ENCODE measurements at regions not wholly inside any gene's neighbourhood (a gene's known extent, or its start where the extent isn't known, plus 50 kb on each side); places are given as distances from the start of the nearest gene placed in this dataset.
A peak's percentile ranks its signal among the peaks of the same experiment; 100 is the strongest.

DNA sequence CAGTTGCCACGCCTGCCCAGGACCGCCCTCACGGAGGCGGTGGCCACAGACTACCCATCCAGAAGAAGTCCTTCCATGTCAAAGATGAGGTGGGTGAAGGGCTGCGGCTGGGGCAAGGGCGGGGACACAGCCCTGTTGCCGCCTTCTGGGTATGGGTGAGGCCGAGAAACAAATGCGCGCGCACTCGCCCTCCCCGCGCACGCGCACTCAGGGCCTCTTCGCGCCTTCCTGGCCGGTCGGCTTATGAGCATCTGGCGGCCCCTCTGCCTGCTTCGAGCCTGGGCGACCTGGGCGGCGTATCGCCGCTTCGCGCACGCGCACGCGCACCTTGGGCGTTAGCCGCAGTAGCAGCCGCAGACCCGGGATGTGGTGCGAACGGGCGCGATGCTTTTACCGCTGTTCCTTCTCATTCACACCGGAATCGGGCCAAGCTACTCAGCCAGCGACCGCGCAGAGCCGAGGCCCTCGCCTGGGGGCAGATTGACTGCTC, 931.7 kb downstream of the NLGN4Y start:
- H3K4me3 ChIP-seq (ENCODE audit: low read depth in 1 of 3, low read length in 3 of 3): peak overlapping the region in 1 of 3 donors; percentile 32
- FAIRE-seq (no peak), DNase-seq (peak; percentile 81 to 85)
- H3K9me3 ChIP-seq (ENCODE audit: control insufficient read depth in 2 of 2, insufficient read depth in 1 of 2, low read depth in 1 of 2, low read length in 1 of 2): no peaks in the 10 kb centered on the region
- no peaks in the 10 kb centered on the region for H3K36me3 ChIP-seq (ENCODE audit: control insufficient read depth in 3 of 3, insufficient read depth in 2 of 3, low read depth in 1 of 3, low read length in 3 of 3)
- 10% methylated on average over 25 to 49 of the region's 49 CpGs; no CpG with 5 or more reads in 1 of the 3 donors for WGBS, 3 donors
- no peaks in the 10 kb centered on the region for H3K4me1 ChIP-seq (ENCODE audit: control insufficient read depth in 3 of 3, insufficient read depth in 2 of 3, low read depth in 1 of 3, low read length in 2 of 3)
- H3K27ac ChIP-seq (ENCODE audit: low read depth in 1 of 3, low read length in 2 of 3): peak overlapping the region in 2 of 3 donors; percentile 65 to 90
- H3K27me3 ChIP-seq (ENCODE audit: control insufficient read depth in 3 of 3, insufficient read depth in 3 of 3, low read length in 3 of 3): no peaks in the 10 kb centered on the region

DNA sequence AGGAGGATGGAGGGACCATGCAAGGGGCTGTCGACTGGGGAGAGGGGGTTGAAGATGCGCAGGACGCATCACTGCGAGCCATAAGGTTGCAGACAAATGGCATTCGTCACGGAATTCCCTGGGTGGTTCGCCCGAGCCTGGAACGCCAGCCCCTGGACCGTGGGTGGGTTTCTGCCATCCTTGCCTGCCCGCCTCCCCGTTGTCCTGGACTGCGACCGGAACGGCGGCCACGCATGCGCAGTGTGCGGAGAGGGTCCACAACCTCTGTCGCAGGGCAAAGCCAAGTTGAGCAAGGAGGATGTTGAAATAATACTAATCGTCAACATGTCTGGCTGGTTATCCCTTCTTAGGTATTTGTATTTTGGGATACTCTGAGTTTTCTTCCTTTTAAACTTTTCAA, 932.2 kb downstream of the NLGN4Y start:
- Histone ChIP-seq H3K4me1 (ENCODE audit: control insufficient read depth in 3 of 3, insufficient read depth in 2 of 3, low read depth in 1 of 3, low read length in 2 of 3) (no peaks in the 10 kb centered on the region), H3K36me3 (ENCODE audit: control insufficient read depth in 3 of 3, insufficient read depth in 2 of 3, low read depth in 1 of 3, low read length in 3 of 3) (no peaks in the 10 kb centered on the region), H3K27ac (ENCODE audit: low read depth in 1 of 3, low read length in 2 of 3) (peak overlapping the region in 1 of 3 donors; percentile 66), H3K4me3 (ENCODE audit: low read depth in 1 of 3, low read length in 3 of 3) (peak overlapping the region in 1 of 3 donors; percentile 32), H3K9me3 (ENCODE audit: control insufficient read depth in 2 of 2, insufficient read depth in 1 of 2, low read depth in 1 of 2, low read length in 1 of 2) (no peaks in the 10 kb centered on the region), H3K27me3 (ENCODE audit: control insufficient read depth in 3 of 3, insufficient read depth in 3 of 3, low read length in 3 of 3) (no peaks in the 10 kb centered on the region)
- 41 to 55% methylated on average over 20 to 21 of the region's 21 CpGs; no CpG with 5 or more reads in 1 of the 3 donors for WGBS, 3 donors
- DNase-seq (no peak), FAIRE-seq (no peak)

- WGBS, 3 donors: 75 to 79% methylated on average over 3 of the region's 3 CpGs; no CpG with 5 or more reads in 1 of the 3 donors
- no peak for FAIRE-seq
Observed at GRCh38 chrY:15457682-15458081, 933.4 kb downstream of the NLGN4Y start.

GRCh38 chrY:15458426-15458825, 934.1 kb downstream of the NLGN4Y start:
- no peaks in the 10 kb centered on the region for H3K4me1 ChIP-seq (ENCODE audit: control insufficient read depth in 3 of 3, insufficient read depth in 2 of 3, low read depth in 1 of 3, low read length in 2 of 3)
- H3K27me3 ChIP-seq (ENCODE audit: control insufficient read depth in 3 of 3, insufficient read depth in 3 of 3, low read length in 3 of 3): no peaks in the 10 kb centered on the region
- FAIRE-seq: no peak
- no peak overlapping the region for H3K4me3 ChIP-seq (ENCODE audit: low read depth in 1 of 3, low read length in 3 of 3)
- no peak for DNase-seq
- H3K36me3 ChIP-seq (ENCODE audit: control insufficient read depth in 3 of 3, insufficient read depth in 2 of 3, low read depth in 1 of 3, low read length in 3 of 3): no peaks in the 10 kb centered on the region
- H3K9me3 ChIP-seq (ENCODE audit: control insufficient read depth in 2 of 2, insufficient read depth in 1 of 2, low read depth in 1 of 2, low read length in 1 of 2): no peaks in the 10 kb centered on the region
- H3K27ac ChIP-seq (ENCODE audit: low read depth in 1 of 3, low read length in 2 of 3): no peak overlapping the region

More at GRCh38 chrY:15457682-15458081, 933.4 kb downstream of the NLGN4Y start:
- H3K4me1 ChIP-seq (ENCODE audit: control insufficient read depth in 3 of 3, insufficient read depth in 2 of 3, low read depth in 1 of 3, low read length in 2 of 3): no peaks in the 10 kb centered on the region
- H3K27ac ChIP-seq (ENCODE audit: low read depth in 1 of 3, low read length in 2 of 3): no peak overlapping the region
- H3K4me3 ChIP-seq (ENCODE audit: low read depth in 1 of 3, low read length in 3 of 3): no peak overlapping the region
- H3K36me3 ChIP-seq (ENCODE audit: control insufficient read depth in 3 of 3, insufficient read depth in 2 of 3, low read depth in 1 of 3, low read length in 3 of 3): no peaks in the 10 kb centered on the region
- H3K27me3 ChIP-seq (ENCODE audit: control insufficient read depth in 3 of 3, insufficient read depth in 3 of 3, low read length in 3 of 3): no peaks in the 10 kb centered on the region
- DNase-seq: no peak
- H3K9me3 ChIP-seq (ENCODE audit: control insufficient read depth in 2 of 2, insufficient read depth in 1 of 2, low read depth in 1 of 2, low read length in 1 of 2): no peaks in the 10 kb centered on the region

- 81 to 82% methylated on average over 6 of the region's 6 CpGs; no CpG with 5 or more reads in 1 of the 3 donors for WGBS, 3 donors
- Histone ChIP-seq H3K27me3 (ENCODE audit: control insufficient read depth in 3 of 3, insufficient read depth in 3 of 3, low read length in 3 of 3) (no peaks in the 10 kb centered on the region), H3K4me1 (ENCODE audit: control insufficient read depth in 3 of 3, insufficient read depth in 2 of 3, low read depth in 1 of 3, low read length in 2 of 3) (no peaks in the 10 kb centered on the region), H3K36me3 (ENCODE audit: control insufficient read depth in 3 of 3, insufficient read depth in 2 of 3, low read depth in 1 of 3, low read length in 3 of 3) (no peaks in the 10 kb centered on the region), H3K27ac (ENCODE audit: low read depth in 1 of 3, low read length in 2 of 3) (no peak overlapping the region), H3K9me3 (ENCODE audit: control insufficient read depth in 2 of 2, insufficient read depth in 1 of 2, low read depth in 1 of 2, low read length in 1 of 2) (no peaks in the 10 kb centered on the region), H3K4me3 (ENCODE audit: low read depth in 1 of 3, low read length in 3 of 3) (no peak overlapping the region)
- no peak for DNase-seq
- FAIRE-seq: no peak
Observed at GRCh38 chrY:15465880-15466279, 941.6 kb downstream of the NLGN4Y start.

DNA sequence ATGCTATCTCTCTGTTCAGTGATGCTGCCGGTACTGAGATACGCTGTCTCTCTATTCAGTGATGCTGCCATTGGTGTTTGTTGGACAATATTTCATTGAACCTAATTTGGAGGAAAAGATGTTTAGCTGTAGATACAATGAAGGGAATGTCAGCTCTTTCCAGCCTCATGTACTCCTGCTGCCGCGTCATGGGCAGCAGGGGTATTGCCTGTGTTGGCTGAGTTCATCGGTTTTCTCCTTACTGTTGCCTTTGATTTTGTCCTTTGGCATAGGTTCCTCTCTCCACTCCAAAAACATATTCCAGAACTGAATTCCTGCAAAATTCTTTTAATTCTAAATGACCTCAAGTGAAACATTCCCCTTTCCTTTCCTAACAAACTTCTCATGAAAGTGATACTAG, 942.6 kb downstream of the NLGN4Y start:
- H3K27ac ChIP-seq (ENCODE audit: low read depth in 1 of 3, low read length in 2 of 3): no peak overlapping the region
- no peaks in the 10 kb centered on the region for H3K4me1 ChIP-seq (ENCODE audit: control insufficient read depth in 3 of 3, insufficient read depth in 2 of 3, low read depth in 1 of 3, low read length in 2 of 3)
- FAIRE-seq (no peak), DNase-seq (no peak)
- 92% methylated on average over 5 of the region's 5 CpGs; no CpG with 5 or more reads in 1 of the 3 donors for WGBS, 3 donors
- H3K4me3 ChIP-seq (ENCODE audit: low read depth in 1 of 3, low read length in 3 of 3): no peak overlapping the region
- H3K36me3 ChIP-seq (ENCODE audit: control insufficient read depth in 3 of 3, insufficient read depth in 2 of 3, low read depth in 1 of 3, low read length in 3 of 3): no peaks in the 10 kb centered on the region
- no peaks in the 10 kb centered on the region for H3K9me3 ChIP-seq (ENCODE audit: control insufficient read depth in 2 of 2, insufficient read depth in 1 of 2, low read depth in 1 of 2, low read length in 1 of 2)
- no peaks in the 10 kb centered on the region for H3K27me3 ChIP-seq (ENCODE audit: control insufficient read depth in 3 of 3, insufficient read depth in 3 of 3, low read length in 3 of 3)

DNA sequence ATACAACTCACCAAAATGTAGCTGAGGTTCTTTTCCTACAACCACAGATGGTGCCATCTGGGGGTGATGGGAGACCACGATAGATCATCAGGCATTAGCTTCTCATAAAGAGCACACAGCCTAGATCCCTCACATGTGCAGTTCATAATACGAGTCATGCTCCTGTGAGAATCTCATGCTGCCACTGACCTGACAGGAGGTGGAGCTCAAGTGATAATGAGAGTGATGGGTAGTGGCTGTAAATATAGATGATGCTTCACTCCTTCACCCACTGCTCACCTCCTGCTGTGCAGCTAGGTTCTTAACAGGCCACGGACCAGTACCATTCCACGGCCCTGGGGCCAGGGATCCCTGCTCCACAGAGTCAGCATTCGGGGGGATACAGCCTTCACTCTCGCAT, 943.8 kb downstream of the NLGN4Y start:
- H3K27ac ChIP-seq (ENCODE audit: low read depth in 1 of 3, low read length in 2 of 3): no peak overlapping the region
- no peaks in the 10 kb centered on the region for H3K4me1 ChIP-seq (ENCODE audit: control insufficient read depth in 3 of 3, insufficient read depth in 2 of 3, low read depth in 1 of 3, low read length in 2 of 3)
- DNase-seq (no peak), FAIRE-seq (no peak)
- H3K9me3 ChIP-seq (ENCODE audit: control insufficient read depth in 2 of 2, insufficient read depth in 1 of 2, low read depth in 1 of 2, low read length in 1 of 2): no peaks in the 10 kb centered on the region
- H3K27me3 ChIP-seq (ENCODE audit: control insufficient read depth in 3 of 3, insufficient read depth in 3 of 3, low read length in 3 of 3): no peaks in the 10 kb centered on the region
- no peak overlapping the region for H3K4me3 ChIP-seq (ENCODE audit: low read depth in 1 of 3, low read length in 3 of 3)
- 83 to 84% methylated on average over 6 of the region's 6 CpGs; no CpG with 5 or more reads in 1 of the 3 donors for WGBS, 3 donors
- no peaks in the 10 kb centered on the region for H3K36me3 ChIP-seq (ENCODE audit: control insufficient read depth in 3 of 3, insufficient read depth in 2 of 3, low read depth in 1 of 3, low read length in 3 of 3)

GRCh38 chrY:15471371-15471770, 947.0 kb downstream of the NLGN4Y start:
- H3K27me3 ChIP-seq (ENCODE audit: control insufficient read depth in 3 of 3, insufficient read depth in 3 of 3, low read length in 3 of 3): no peaks in the 10 kb centered on the region
- no peak overlapping the region for H3K27ac ChIP-seq (ENCODE audit: low read depth in 1 of 3, low read length in 2 of 3)
- no peaks in the 10 kb centered on the region for H3K9me3 ChIP-seq (ENCODE audit: control insufficient read depth in 2 of 2, insufficient read depth in 1 of 2, low read depth in 1 of 2, low read length in 1 of 2)
- no peaks in the 10 kb centered on the region for H3K4me1 ChIP-seq (ENCODE audit: control insufficient read depth in 3 of 3, insufficient read depth in 2 of 3, low read depth in 1 of 3, low read length in 2 of 3)
- H3K4me3 ChIP-seq (ENCODE audit: low read depth in 1 of 3, low read length in 3 of 3): no peak overlapping the region
- no peak for DNase-seq
- FAIRE-seq: no peak
- H3K36me3 ChIP-seq (ENCODE audit: control insufficient read depth in 3 of 3, insufficient read depth in 2 of 3, low read depth in 1 of 3, low read length in 3 of 3): no peaks in the 10 kb centered on the region
- whole genome bisulfite sequencing, 3 donors: 83% methylated on average over 1 of the region's 1 CpG; no CpG with 5 or more reads in 1 of the 3 donors

GRCh38 chrY:15478348-15478963, 954.1 kb downstream of the NLGN4Y start:
- no peak for FAIRE-seq

More at GRCh38 chrY:15478348-15478963, 954.1 kb downstream of the NLGN4Y start:
- DNase-seq: peak in 1 of 2 donors; percentile 17
- no peaks in the 10 kb centered on the region for H3K27me3 ChIP-seq (ENCODE audit: control insufficient read depth in 3 of 3, insufficient read depth in 3 of 3, low read length in 3 of 3)
- no peaks in the 10 kb centered on the region for H3K36me3 ChIP-seq (ENCODE audit: control insufficient read depth in 3 of 3, insufficient read depth in 2 of 3, low read depth in 1 of 3, low read length in 3 of 3)
- no peak overlapping the region for H3K4me3 ChIP-seq (ENCODE audit: low read depth in 1 of 3, low read length in 3 of 3)
- WGBS, 3 donors: 47 to 73% methylated on average over 3 to 5 of the region's 5 CpGs; no CpG with 5 or more reads in 1 of the 3 donors
- no peak overlapping the region for H3K27ac ChIP-seq (ENCODE audit: low read depth in 1 of 3, low read length in 2 of 3)
- no peaks in the 10 kb centered on the region for H3K4me1 ChIP-seq (ENCODE audit: control insufficient read depth in 3 of 3, insufficient read depth in 2 of 3, low read depth in 1 of 3, low read length in 2 of 3)
- no peaks in the 10 kb centered on the region for H3K9me3 ChIP-seq (ENCODE audit: control insufficient read depth in 2 of 2, insufficient read depth in 1 of 2, low read depth in 1 of 2, low read length in 1 of 2)

All from small intestine (tissue), 7 donors.